Nephron (organoid): ENCODE measurements at regions not wholly inside any gene's neighbourhood (a gene's known extent, or its start where the extent isn't known, plus 50 kb on each side); places are given as distances from the start of the nearest gene placed in this dataset.

Source experiments
- H3K27ac Mint-ChIP-seq, 3 experiments: 2 replicates each; pipeline ENCODE4 v1.8.0; 2020; ENCODE audit warnings: mixed read lengths in 3 of 3, mild to moderate bottlenecking in 2 of 3, moderate library complexity in 1 of 3
- H3K27me3 Mint-ChIP-seq: 2 replicates; pipeline ENCODE4 v1.8.0; 2021; ENCODE audit warnings: low read depth, mild to moderate bottlenecking, moderate library complexity, mixed read lengths
- H3K36me3 Mint-ChIP-seq: 2 replicates; pipeline ENCODE4 v1.8.0; 2020; ENCODE audit warnings: low read depth, mixed read lengths
- H3K4me1 Mint-ChIP-seq: 2 replicates; pipeline ENCODE4 v1.8.0; 2020; ENCODE audit warnings: mixed read lengths
- H3K4me3 Mint-ChIP-seq, 3 experiments: 2 replicates each; pipeline ENCODE4 v1.8.0; 2020; ENCODE audit warnings: mild to moderate bottlenecking in 3 of 3, mixed read lengths in 3 of 3, moderate library complexity in 2 of 3
- H3K9me3 Mint-ChIP-seq: 2 replicates; pipeline ENCODE4 v1.8.0; 2020; ENCODE audit warnings: mixed read lengths
- CTCF ChIP-seq, 3 experiments: fragments of 200-600 bp; sonication (generic); IDR thresholded peaks; one replicate each; pipeline ENCODE4 v1.5.0; 2021; ENCODE audit warnings: antibody characterized with exemption in 3 of 3; ENCODE audit not compliant: unreplicated experiment in 3 of 3

GRCh38 chr16:86313631-86314030, 196.7 kb upstream of the FOXF1 start:
- Mint-ChIP-seq H3K27me3 (peaks cover 96% of the 10 kb centered on the region), H3K4me1 (no peaks in the 10 kb centered on the region), H3K36me3 (no peaks in the 10 kb centered on the region), H3K4me3 (no peak overlapping the region), H3K9me3 (no peaks in the 10 kb centered on the region), H3K27ac (no peak overlapping the region)
- no peak for TF ChIP-seq CTCF (IDR thresholded peaks at IDR 0.05; ENCODE audit: unreplicated experiment in 3 of 3)

- Mint-ChIP-seq H3K27ac (no peak overlapping the region), H3K36me3 (no peaks in the 10 kb centered on the region), H3K9me3 (no peaks in the 10 kb centered on the region), H3K4me3 (no peak overlapping the region), H3K27me3 (peaks cover 90% of the 10 kb centered on the region), H3K4me1 (no peaks in the 10 kb centered on the region)
- no peak for TF ChIP-seq CTCF (IDR thresholded peaks at IDR 0.05; ENCODE audit: unreplicated experiment in 3 of 3)
These were observed 195.8 kb upstream of the FOXF1 start for GRCh38 chr16:86314402-86315025.

- no peak for TF ChIP-seq CTCF (IDR thresholded peaks at IDR 0.05; ENCODE audit: unreplicated experiment in 3 of 3)
- no peaks in the 10 kb centered on the region for H3K4me1 Mint-ChIP-seq
- H3K9me3 Mint-ChIP-seq, result peaks cover 2% of the 10 kb centered on the region
- peaks cover 3% of the 10 kb centered on the region for H3K36me3 Mint-ChIP-seq
- peaks cover 91% of the 10 kb centered on the region for H3K27me3 Mint-ChIP-seq
- no peak overlapping the region for H3K27ac Mint-ChIP-seq
- H3K4me3 Mint-ChIP-seq, result no peak overlapping the region
These were observed 193.1 kb upstream of the FOXF1 start for GRCh38 chr16:86316967-86317812.

GRCh38 chr16:86317813-86318650, 192.3 kb upstream of the FOXF1 start:
- no peak for TF ChIP-seq CTCF (IDR thresholded peaks at IDR 0.05; ENCODE audit: unreplicated experiment in 3 of 3)
- Mint-ChIP-seq H3K27ac (no peak overlapping the region), H3K9me3 (peaks cover 2% of the 10 kb centered on the region), H3K36me3 (peaks cover 3% of the 10 kb centered on the region), H3K4me3 (no peak overlapping the region), H3K4me1 (no peaks in the 10 kb centered on the region), H3K27me3 (peaks cover 91% of the 10 kb centered on the region)

GRCh38 chr16:86319585-86320236, 190.6 kb upstream of the FOXF1 start:
- H3K4me3 Mint-ChIP-seq, result no peak overlapping the region
- H3K4me1 Mint-ChIP-seq, result no peaks in the 10 kb centered on the region
- peaks cover 3% of the 10 kb centered on the region for H3K36me3 Mint-ChIP-seq
- H3K27ac Mint-ChIP-seq, result no peak overlapping the region
- peaks cover 2% of the 10 kb centered on the region for H3K9me3 Mint-ChIP-seq
- TF ChIP-seq CTCF (IDR thresholded peaks at IDR 0.05; ENCODE audit: unreplicated experiment in 3 of 3), result no peak
- peaks cover 91% of the 10 kb centered on the region for H3K27me3 Mint-ChIP-seq
